HepG2 (cell line): ENCODE measurements at regions not wholly inside any gene's neighbourhood (a gene's known extent, or its start where the extent isn't known, plus 50 kb on each side); places are given as distances from the start of the nearest gene placed in this dataset.
"Not testable (repeated sequence)": the region's sequence is repeated elsewhere in the genome, so short reads cannot be mapped to it uniquely, and the experiment has no call there.

Source experiments
- ATAC-seq: fragments of 200-7000 bp; cut with Tn5 transposase; 3 replicates; pipeline ENCODE4 v1.9.1; 2020; ENCODE audit warnings: mild to moderate bottlenecking, moderate library complexity
- BruUV-seq: library from RNA; stranded (reverse); fragments of 400-500 nt; replicated peaks from 2 replicates; lab custom pipeline; 2021; lab: Mats Ljungman, UMichigan
- CTCF ChIA-PET: fragments of 300-600 bp; formaldehyde crosslinking; extraction: SDS; loops from one replicate; lab custom pipeline; 2021; ENCODE audit warnings: low total read pairs, inconsistent platforms, low intra/inter-chr PET ratio; lab: Yijun Ruan, JAX
- POLR2A ChIA-PET: fragments of 350-600 bp; sonication (Branson Sonifier 250); formaldehyde crosslinking; loops from one replicate; lab custom pipeline; 2020; ENCODE audit warnings: antibody characterized with exemption, inconsistent platforms; lab: Yijun Ruan, JAX
- DNase-seq: peaks from one replicate; pipeline ENCODE4 v3.0.0-alpha.2; 2015; ENCODE audit warnings: low spot score
- FAIRE-seq: peaks from 3 replicates; lab custom pipeline; 2011; peaks lifted over from hg19 to GRCh38; lab: Jason Lieb, UNC
- H2AFZ ChIP-seq: one replicate; pipeline ENCODE4 v1.6.1; 2011; ENCODE audit warnings: low read length, inconsistent platforms
- H3K27ac ChIP-seq: fragments of 300-600 bp; 3 replicates; pipeline ENCODE4 v1.8.0; 2011; ENCODE audit warnings: mixed run types, mild to moderate bottlenecking, mixed read lengths, low read length, inconsistent platforms; ENCODE audit not compliant: insufficient read depth; ENCODE audit errors: extremely low read length
- H3K27me3 ChIP-seq, 2 experiments: fragments of 200-600 bp in 1 of 2; 2 replicates in 1 of 2; 3 replicates in 1 of 2; pipeline versions ENCODE4 v1.6.0 to v1.8.0; 2011; ENCODE audit warnings: low read length in 2 of 2, mild to moderate bottlenecking in 2 of 2, moderate library complexity in 2 of 2, inconsistent platforms in 1 of 2; ENCODE audit not compliant: insufficient read depth in 2 of 2, control insufficient read depth in 1 of 2
- H3K36me3 ChIP-seq, 2 experiments: fragments of 200-600 bp in 1 of 2; replicated peaks in 1 of 2; 2 replicates in 1 of 2; 3 replicates in 1 of 2; pipeline versions ENCODE4 v1.5.1 to v1.8.0; 2011; ENCODE audit warnings: low read length in 2 of 2, inconsistent platforms in 1 of 2; ENCODE audit not compliant: insufficient read depth in 2 of 2, control insufficient read depth in 1 of 2
- H3K4me1 ChIP-seq: 2 replicates; pipeline ENCODE4 v1.5.1; 2012; ENCODE audit warnings: low read length, inconsistent platforms; ENCODE audit not compliant: insufficient read depth
- H3K4me2 ChIP-seq: 2 replicates; pipeline ENCODE4 v1.6.0; 2011; ENCODE audit warnings: low read depth, low read length, inconsistent platforms
- H3K4me3 ChIP-seq, 3 experiments: fragments of 200-600 bp in 1 of 3; sonication (generic), shearing (Covaris generic) in 1 of 3; replicated peaks in 1 of 3; 2 replicates each; pipeline ENCODE4 v1.5.1; 2011 to 2016; ENCODE audit warnings: low read length in 3 of 3, inconsistent platforms in 2 of 3, low read depth in 2 of 3, mild to moderate bottlenecking in 2 of 3, control low read depth in 1 of 3, mixed read lengths in 1 of 3; ENCODE audit not compliant: insufficient read depth in 1 of 3
- H3K79me2 ChIP-seq: one replicate; pipeline ENCODE4 v1.6.1; 2011; ENCODE audit warnings: low read length, inconsistent platforms; ENCODE audit not compliant: insufficient read depth
- H3K9ac ChIP-seq: 2 replicates; pipeline ENCODE4 v1.6.0; 2011; ENCODE audit warnings: mild to moderate bottlenecking, low read depth, low read length, inconsistent platforms; ENCODE audit not compliant: insufficient read depth
- H3K9me3 ChIP-seq: 2 replicates; pipeline ENCODE4 v1.5.1; 2012; ENCODE audit warnings: mild to moderate bottlenecking, low read length
- H4K20me1 ChIP-seq: 2 replicates; pipeline ENCODE4 v1.6.0; 2011; ENCODE audit warnings: inconsistent platforms, mild to moderate bottlenecking, low read length, moderate library complexity; ENCODE audit not compliant: insufficient read depth
- WGBS: methylation state at CpG from one replicate; pipeline ENCODE4 v1.1.6; 2017; ENCODE audit warnings: low lambda C conversion rate; 5-methylcytosine and 5-hydroxymethylcytosine counted together
- in situ Hi-C: cut with HindIII; loops from 2 replicates; pipeline ENCODE4 v1.10.0; 2017; ENCODE audit warnings: low pct_unique_long_range_greater_than_20kb; ENCODE audit not compliant: extremely low pct_ligation_motif_present
- intact Hi-C: fragments of 100-400 bp; cut with micrococcal nuclease; formaldehyde crosslinking; loops from one replicate; pipeline ENCODE4 v1.10.0; 2022; ENCODE audit not compliant: unreplicated experiment

DNA sequence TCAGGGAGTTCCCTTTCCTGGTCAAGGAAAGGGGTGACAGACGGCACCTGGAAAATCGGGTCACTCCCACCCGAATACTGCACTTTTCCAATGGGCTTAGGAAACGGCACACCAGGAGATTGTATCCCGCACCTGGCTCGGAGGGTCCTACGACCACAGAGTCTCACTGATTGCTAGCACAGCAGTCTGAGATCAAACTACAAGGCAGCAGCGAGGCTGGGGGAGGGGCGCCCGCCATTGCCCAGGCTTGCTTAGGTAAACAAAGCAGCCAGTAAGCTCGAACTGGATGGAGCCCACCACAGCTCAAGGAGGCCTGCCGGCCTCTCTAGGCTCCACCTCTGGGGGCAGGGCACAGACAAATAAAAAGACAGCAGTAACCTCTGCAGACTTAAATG is 389.7 kb downstream of the SRGAP2C start:
- CTCF ChIA-PET, H2AFZ ChIP-seq: not testable (repeated sequence)
- 95% methylated on average over 12 of the region's 12 CpGs for WGBS

GRCh38 chr1:121582898-121583297 is 398.1 kb downstream of the SRGAP2C start:
- POLR2A ChIA-PET, DNase-seq, BruUV-seq, H3K79me2 ChIP-seq, CTCF ChIA-PET, H3K4me3 ChIP-seq, in situ Hi-C loops, H3K27me3 ChIP-seq, H4K20me1 ChIP-seq, H3K36me3 ChIP-seq, H3K4me2 ChIP-seq, FAIRE-seq, H3K27ac ChIP-seq, intact Hi-C loops, H3K9ac ChIP-seq, ATAC-seq, H2AFZ ChIP-seq: not testable (repeated sequence)
- Histone ChIP-seq H3K9me3 (peaks cover 22% of the 10 kb centered on the region), H3K4me1 (peaks cover 30% of the 10 kb centered on the region)

More for the DNA sequence above, 389.7 kb downstream of the SRGAP2C start:
- H3K9me3 ChIP-seq, ATAC-seq, H3K79me2 ChIP-seq, H4K20me1 ChIP-seq, H3K9ac ChIP-seq, BruUV-seq, H3K4me3 ChIP-seq, intact Hi-C loops, H3K4me1 ChIP-seq, in situ Hi-C loops, H3K27ac ChIP-seq, H3K4me2 ChIP-seq, DNase-seq, POLR2A ChIA-PET, H3K27me3 ChIP-seq, H3K36me3 ChIP-seq, FAIRE-seq: not testable (repeated sequence)
